IMR-90 (cell line): ENCODE measurements at regions not wholly inside any gene's neighbourhood (a gene's known extent, or its start where the extent isn't known, plus 50 kb on each side); places are given as distances from the start of the nearest gene placed in this dataset.

Experiments used
- ATAC-seq: fragments of 200-7000 bp; cut with Tn5 transposase; 2 replicates; pipeline ENCODE4 v1.9.1; 2020; ENCODE audit warnings: low read depth, mild to moderate bottlenecking, moderate library complexity
- BruUV-seq: library from RNA; stranded (reverse); fragments of 400-500 nt; replicated peaks from 2 replicates; lab custom pipeline; 2021; lab: Mats Ljungman, UMichigan
- CTCF ChIA-PET: fragments of 300-600 bp; formaldehyde crosslinking; extraction: SDS; loops from one replicate; lab custom pipeline; 2021; ENCODE audit warnings: antibody characterized with exemption; lab: Yijun Ruan, JAX
- POLR2A ChIA-PET: fragments of 300-600 bp; sonication (Branson Sonifier 250); formaldehyde crosslinking; loops from one replicate; lab custom pipeline; 2022; ENCODE audit warnings: antibody characterized with exemption; ENCODE audit not compliant: unreplicated experiment; lab: Charles Lee
- DNase-seq: peaks from one replicate; pipeline ENCODE4 v3.0.0; 2013
- H2AFZ ChIP-seq: replicated peaks from 2 replicates; pipeline ENCODE3; 2013; ENCODE audit warnings: low read length, mild to moderate bottlenecking; ENCODE audit not compliant: poor library complexity
- H2AK5ac ChIP-seq: 2 replicates; pipeline ENCODE4 v1.6.1; 2013; ENCODE audit warnings: low read depth, low read length, inconsistent platforms
- H2AK9ac ChIP-seq: replicated peaks from 2 replicates; pipeline ENCODE3; 2013; ENCODE audit warnings: mild to moderate bottlenecking, low read depth, low read length, moderate library complexity; ENCODE audit not compliant: poor library complexity
- H2BK120ac ChIP-seq: 2 replicates; pipeline ENCODE4 v1.6.1; 2013; ENCODE audit warnings: low read depth, low read length, inconsistent platforms
- H2BK15ac ChIP-seq: 3 replicates; pipeline ENCODE4 v1.6.1; 2013; ENCODE audit warnings: low read depth, low read length, inconsistent platforms
- H2BK20ac ChIP-seq: 2 replicates; pipeline ENCODE4 v1.6.1; 2013; ENCODE audit warnings: low read depth, mild to moderate bottlenecking, inconsistent platforms, low read length, moderate library complexity
- H2BK5ac ChIP-seq: 2 replicates; pipeline ENCODE4 v1.6.1; 2013; ENCODE audit warnings: mild to moderate bottlenecking, low read depth, low read length, inconsistent platforms; ENCODE audit not compliant: poor library complexity, severe bottlenecking
- H3K14ac ChIP-seq: replicated peaks from 2 replicates; pipeline ENCODE4 v1.6.1; 2013; ENCODE audit warnings: low read depth, low read length, inconsistent platforms
- H3K18ac ChIP-seq: 2 replicates; pipeline ENCODE4 v1.6.1; 2013; ENCODE audit warnings: low read depth, low read length, control low read depth
- H3K23ac ChIP-seq: 2 replicates; pipeline ENCODE4 v1.6.1; 2013; ENCODE audit warnings: low read depth, low read length, inconsistent platforms
- H3K27ac ChIP-seq: 2 replicates; pipeline ENCODE4 v1.5.1; 2013; ENCODE audit warnings: mild to moderate bottlenecking, control low read depth, low read length; ENCODE audit not compliant: insufficient read depth
- H3K27me3 ChIP-seq: 2 replicates; pipeline ENCODE4 v1.6.1; 2013; ENCODE audit warnings: low read length; ENCODE audit not compliant: control insufficient read depth, insufficient read depth
- H3K36me3 ChIP-seq: 2 replicates; pipeline ENCODE4 v1.6.1; 2013; ENCODE audit warnings: low read length, mixed read lengths; ENCODE audit not compliant: control insufficient read depth, insufficient read depth
- H3K4ac ChIP-seq: 2 replicates; pipeline ENCODE4 v1.6.1; 2013; ENCODE audit warnings: low read depth, low read length, inconsistent platforms
- H3K4me1 ChIP-seq: 2 replicates; pipeline ENCODE4 v1.6.1; 2013; ENCODE audit warnings: low read length, mixed read lengths; ENCODE audit not compliant: control insufficient read depth, insufficient read depth
- H3K4me2 ChIP-seq: 2 replicates; pipeline ENCODE4 v1.6.1; 2013; ENCODE audit warnings: low read depth, mild to moderate bottlenecking, control low read depth, low read length, moderate library complexity
- H3K4me3 ChIP-seq: 2 replicates; pipeline ENCODE4 v1.5.1; 2013; ENCODE audit warnings: low read depth, mild to moderate bottlenecking, control low read depth, low read length, moderate library complexity; ENCODE audit not compliant: insufficient read depth
- H3K56ac ChIP-seq: 2 replicates; pipeline ENCODE4 v1.6.1; 2013; ENCODE audit warnings: low read length, inconsistent platforms; ENCODE audit not compliant: insufficient read depth; ENCODE audit errors: extremely low read depth
- H3K79me1 ChIP-seq, 2 experiments: 2 replicates each; pipeline ENCODE4 v1.6.1; 2013; ENCODE audit warnings: low read length in 2 of 2, inconsistent platforms in 1 of 2, low read depth in 1 of 2
- H3K9ac ChIP-seq: 2 replicates; pipeline ENCODE4 v1.6.1; 2013; ENCODE audit warnings: low read depth, low read length, control low read depth
- H3K9me1 ChIP-seq: 2 replicates; pipeline ENCODE4 v1.6.1; 2013; ENCODE audit warnings: low read length, inconsistent platforms; ENCODE audit not compliant: insufficient read depth
- H3K9me3 ChIP-seq: 2 replicates; pipeline ENCODE4 v1.6.1; 2013; ENCODE audit warnings: low read length; ENCODE audit not compliant: control insufficient read depth, insufficient read depth
- H4K20me1 ChIP-seq: 2 replicates; pipeline ENCODE4 v1.6.1; 2013; ENCODE audit warnings: low read length, inconsistent platforms; ENCODE audit not compliant: insufficient read depth
- H4K5ac ChIP-seq: 2 replicates; pipeline ENCODE4 v1.6.1; 2013; ENCODE audit warnings: mild to moderate bottlenecking, low read depth, low read length, control low read depth
- H4K8ac ChIP-seq, 2 experiments: 2 replicates each; pipeline ENCODE4 v1.6.1; 2013; ENCODE audit warnings: low read depth in 2 of 2, low read length in 2 of 2, control low read depth in 1 of 2, inconsistent platforms in 1 of 2
- H4K91ac ChIP-seq: 2 replicates; pipeline ENCODE4 v1.6.1; 2013; ENCODE audit warnings: low read depth, low read length, inconsistent platforms; ENCODE audit not compliant: insufficient read depth
- BHLHE40 ChIP-seq: fragments of 150-350 bp; IDR thresholded peaks from 2 replicates; pipeline ENCODE4 v1.6.1; 2016; ENCODE audit warnings: mild to moderate bottlenecking, low read depth, low read length
- CEBPB ChIP-seq: IDR thresholded peaks from 2 replicates; pipeline ENCODE4 v1.6.1; 2012; ENCODE audit warnings: low read depth, low read length, improper control_type of control experiment
- CHD1 ChIP-seq: IDR thresholded peaks from 2 replicates; pipeline ENCODE4 v1.6.1; 2012; ENCODE audit warnings: low read depth, low read length, improper control_type of control experiment
- CTCF ChIP-seq: conservative IDR thresholded peaks from 2 replicates; pipeline ENCODE4 v1.5.1; 2012; ENCODE audit warnings: mild to moderate bottlenecking, low read depth, low read length, improper control_type of control experiment
- ELK1 ChIP-seq: fragments of 150-350 bp; IDR thresholded peaks from 2 replicates; pipeline ENCODE4 v1.6.1; 2016; ENCODE audit warnings: low read depth, mild to moderate bottlenecking, low read length, moderate library complexity, borderline replicate concordance
- MAFK ChIP-seq: IDR thresholded peaks from 2 replicates; pipeline ENCODE4 v1.6.1; 2012; ENCODE audit warnings: low read depth, low read length, improper control_type of control experiment
- MAZ ChIP-seq: IDR thresholded peaks from 2 replicates; pipeline ENCODE4 v1.6.1; 2012; ENCODE audit warnings: low read depth, mild to moderate bottlenecking, low read length, improper control_type of control experiment, moderate library complexity, borderline replicate concordance
- MXI1 ChIP-seq: IDR thresholded peaks from 2 replicates; pipeline ENCODE4 v1.6.1; 2012; ENCODE audit warnings: low read depth, mild to moderate bottlenecking, low read length, moderate library complexity, borderline replicate concordance
- NFE2L2 ChIP-seq: fragments of 150-350 bp; IDR thresholded peaks from 2 replicates; pipeline ENCODE4 v1.6.1; 2016; ENCODE audit warnings: low read depth, mild to moderate bottlenecking, low read length
- POLR2A ChIP-seq: IDR thresholded peaks from 2 replicates; pipeline ENCODE4 v1.6.1; 2012; ENCODE audit warnings: mild to moderate bottlenecking, low read depth, low read length
- RAD21 ChIP-seq: IDR thresholded peaks from 2 replicates; pipeline ENCODE4 v1.6.1; 2012; ENCODE audit warnings: low read length, improper control_type of control experiment
- RCOR1 ChIP-seq: IDR thresholded peaks from 2 replicates; pipeline ENCODE4 v1.6.1; 2012; ENCODE audit warnings: mild to moderate bottlenecking, low read length, improper control_type of control experiment; ENCODE audit not compliant: insufficient replicate concordance
- SMC3 ChIP-seq: fragments of 150-350 bp; IDR thresholded peaks from 2 replicates; pipeline ENCODE4 v1.6.1; 2016; ENCODE audit warnings: low read depth, mild to moderate bottlenecking, antibody characterized with exemption, low read length, moderate library complexity
- USF2 ChIP-seq: fragments of 150-350 bp; IDR thresholded peaks from 2 replicates; pipeline ENCODE4 v1.6.1; 2017; ENCODE audit warnings: mild to moderate bottlenecking, antibody characterized with exemption, low read length, low read depth
- WGBS, 2 experiments: methylation state at CpG; one replicate each; pipeline versions ENCODE4 v1.1.5 to v1.1.7; 2013; ENCODE audit warnings: missing lambda C conversion rate in 2 of 2; ENCODE audit not compliant: insufficient read length in 1 of 2; ENCODE audit errors: extremely low coverage in 2 of 2; 5-methylcytosine and 5-hydroxymethylcytosine counted together
- dilution Hi-C: fragments of 300-500 bp; cut with HindIII; formaldehyde crosslinking; loops from one replicate; pipeline ENCODE4 v1.14.3; 2018; ENCODE audit warnings: low sequenced_read_pairs; ENCODE audit not compliant: unreplicated experiment
- in situ Hi-C: fragments of 300-500 bp; cut with MboI; formaldehyde crosslinking; loops from 3 replicates; pipeline ENCODE4 v1.14.3; 2019; ENCODE audit warnings: low sequenced_read_pairs, inconsistent platforms, mixed read lengths
- intact Hi-C: fragments of 100-400 bp; cut with micrococcal nuclease; formaldehyde crosslinking; loops from 2 replicates; pipeline ENCODE4 v1.10.0; 2022

- intact Hi-C loops (no loop called here), in situ Hi-C loops (loop anchor here (25.0 kb wide), 1 partner anchor 902 kb away; a partner anchor contains a TSS), dilution Hi-C loops (no loop called here)
- H4K8ac ChIP-seq, result no peak overlapping the region
- H2AK9ac ChIP-seq, result no peak overlapping the region
- no peak overlapping the region for H3K4me2 ChIP-seq
- no peak overlapping the region for H3K4ac ChIP-seq
- H3K9ac ChIP-seq, result no peak overlapping the region
- no peak overlapping the region for H2BK5ac ChIP-seq
- no peak overlapping the region for H3K18ac ChIP-seq
- H3K23ac ChIP-seq, result no peak overlapping the region
- H3K27ac ChIP-seq, result no peak overlapping the region
- no peaks in the 10 kb centered on the region for H3K79me1 ChIP-seq
- peaks cover 7% of the 10 kb centered on the region for H3K9me3 ChIP-seq
- ATAC-seq, result no peak
- ChIA-PET CTCF (no interaction called here), POLR2A (no interaction called here)
- TF ChIP-seq MAFK (no peak), MAZ (no peak), CTCF (no peak), ELK1 (no peak), USF2 (no peak), CHD1 (no peak), NFE2L2 (no peak), POLR2A (no peak), SMC3 (no peak), CEBPB (no peak), RAD21 (no peak), MXI1 (no peak), BHLHE40 (no peak), RCOR1 (no peak)
- no peaks in the 10 kb centered on the region for H3K36me3 ChIP-seq
- no peak overlapping the region for H2AFZ ChIP-seq
- no peak overlapping the region for H4K5ac ChIP-seq
- no peaks in the 10 kb centered on the region for H3K4me1 ChIP-seq
- H2AK5ac ChIP-seq, result no peak overlapping the region
- no peak for DNase-seq
- no peak overlapping the region for H2BK15ac ChIP-seq
- no peaks in the 10 kb centered on the region for H4K20me1 ChIP-seq
- no peaks in the 10 kb centered on the region for H3K9me1 ChIP-seq
- no peak overlapping the region for H4K91ac ChIP-seq
- BruUV-seq, result no TSS peak
- no peak overlapping the region for H2BK120ac ChIP-seq
- H3K14ac ChIP-seq, result no peak overlapping the region
- H3K56ac ChIP-seq, result no peak overlapping the region
- WGBS, 2 experiments, result 40% methylated on average over 1 of the region's 5 CpGs; no CpG with 5 or more reads in 1 of the 2 experiments
- H3K27me3 ChIP-seq, result no peaks in the 10 kb centered on the region
- no peak overlapping the region for H3K4me3 ChIP-seq
- no peak overlapping the region for H2BK20ac ChIP-seq
These were observed 102.2 kb upstream of the GPR26 start for GRCh38 chr10:123563994-123564393.
